Fibroblast of peridontal ligament (primary cell): ENCODE measurements at regions not wholly inside any gene's neighbourhood (a gene's known extent, or its start where the extent isn't known, plus 50 kb on each side); places are given as distances from the start of the nearest gene placed in this dataset.
"Not testable (repeated sequence)": the region's sequence is repeated elsewhere in the genome, so short reads cannot be mapped to it uniquely, and the experiment has no call there.

Experiments used
- DNase-seq: peaks from one replicate; pipeline ENCODE4 v3.0.0-alpha.2; 2010; ENCODE audit errors: extremely low read depth

GRCh38 chr5:60489377-60489776 is 210.6 kb downstream of the DEPDC1B start:
- no peak for DNase-seq

GRCh38 chr5:60488466-60489130 is 211.4 kb downstream of the DEPDC1B start:
- peak; percentile 59 for DNase-seq

GRCh38 chr5:60487885-60488442 is 212.0 kb downstream of the DEPDC1B start:
- DNase-seq = no peak

- DNase-seq = peak; percentile 37
Observed at GRCh38 chr5:60487476-60487875, 212.5 kb downstream of the DEPDC1B start.

- no peak for DNase-seq
Observed at GRCh38 chr5:60485361-60485760, 214.6 kb downstream of the DEPDC1B start.

- DNase-seq = peak; percentile 37
Observed at GRCh38 chr5:60483050-60483449, 216.9 kb downstream of the DEPDC1B start.

GRCh38 chr5:60482301-60482700 is 217.7 kb downstream of the DEPDC1B start:
- DNase-seq = no peak

GRCh38 chr5:60479542-60479941 is 220.4 kb downstream of the DEPDC1B start:
- no peak for DNase-seq

GRCh38 chr5:60477849-60478248 is 222.1 kb downstream of the DEPDC1B start:
- DNase-seq = no peak

- DNase-seq = no peak
Observed at GRCh38 chr5:60473654-60474053, 226.3 kb downstream of the DEPDC1B start.

- not testable (repeated sequence) for DNase-seq
Observed at GRCh38 chr5:60473027-60473426, 226.9 kb downstream of the DEPDC1B start.

GRCh38 chr5:60470881-60471280 is 229.1 kb downstream of the DEPDC1B start:
- DNase-seq = peak; percentile 52

- no peak for DNase-seq
Observed at GRCh38 chr5:60469286-60469685, 230.7 kb downstream of the DEPDC1B start.

GRCh38 chr5:60463179-60463868 is 236.6 kb downstream of the DEPDC1B start:
- DNase-seq = peak; percentile 76

- no peak for DNase-seq
Observed at GRCh38 chr5:60458666-60459065, 241.3 kb downstream of the DEPDC1B start.

GRCh38 chr5:60457233-60457632 is 242.7 kb downstream of the DEPDC1B start:
- DNase-seq = no peak

GRCh38 chr5:60455589-60455988 is 244.4 kb downstream of the DEPDC1B start:
- DNase-seq = no peak

GRCh38 chr5:60454277-60454676 is 245.7 kb downstream of the DEPDC1B start:
- not testable (repeated sequence) for DNase-seq

GRCh38 chr5:60453186-60453976 is 246.6 kb downstream of the DEPDC1B start:
- DNase-seq = no peak

GRCh38 chr5:60448600-60448999 is 251.4 kb downstream of the DEPDC1B start:
- DNase-seq = no peak

GRCh38 chr5:60447488-60447920 is 252.5 kb downstream of the DEPDC1B start:
- DNase-seq = no peak

- DNase-seq = no peak
Observed at GRCh38 chr5:60446917-60447316, 253.0 kb downstream of the DEPDC1B start.
